BLaER1 (cell line): ENCODE measurements at regions not wholly inside any gene's neighbourhood (a gene's known extent, or its start where the extent isn't known, plus 50 kb on each side); places are given as distances from the start of the nearest gene placed in this dataset.
"Not testable (repeated sequence)": the region's sequence is repeated elsewhere in the genome, so short reads cannot be mapped to it uniquely, and the experiment has no call there.

Experiments used
- H3K27ac ChIP-seq: shearing (Covaris generic); formaldehyde crosslinking; 2 replicates; pipeline ENCODE4 v1.8.1; 2022
- H3K27me3 ChIP-seq: shearing (Covaris generic); formaldehyde crosslinking; 2 replicates; pipeline ENCODE4 v1.8.1; 2022
- H3K36me3 ChIP-seq: shearing (Covaris generic); formaldehyde crosslinking; 2 replicates; pipeline ENCODE4 v1.8.1; 2022
- H3K4me1 ChIP-seq: shearing (Covaris generic); formaldehyde crosslinking; 2 replicates; pipeline ENCODE4 v1.8.1; 2022
- H3K4me2 ChIP-seq: shearing (Covaris generic); formaldehyde crosslinking; 2 replicates; pipeline ENCODE4 v1.8.1; 2022
- H3K4me3 ChIP-seq: shearing (Covaris generic); formaldehyde crosslinking; 2 replicates; pipeline ENCODE4 v1.8.1; 2022
- H3K9ac ChIP-seq: shearing (Covaris generic); formaldehyde crosslinking; 2 replicates; pipeline ENCODE4 v1.8.1; 2022
- H3K9me3 ChIP-seq: shearing (Covaris generic); formaldehyde crosslinking; 2 replicates; pipeline ENCODE4 v1.8.1; 2022
- H4K20me1 ChIP-seq: shearing (Covaris generic); formaldehyde crosslinking; 2 replicates; pipeline ENCODE4 v1.8.1; 2022
- Cebpa-rat ChIP-seq: shearing (Covaris generic); IDR thresholded peaks from 2 replicates; pipeline ENCODE4 v1.8.1; 2022

DNA sequence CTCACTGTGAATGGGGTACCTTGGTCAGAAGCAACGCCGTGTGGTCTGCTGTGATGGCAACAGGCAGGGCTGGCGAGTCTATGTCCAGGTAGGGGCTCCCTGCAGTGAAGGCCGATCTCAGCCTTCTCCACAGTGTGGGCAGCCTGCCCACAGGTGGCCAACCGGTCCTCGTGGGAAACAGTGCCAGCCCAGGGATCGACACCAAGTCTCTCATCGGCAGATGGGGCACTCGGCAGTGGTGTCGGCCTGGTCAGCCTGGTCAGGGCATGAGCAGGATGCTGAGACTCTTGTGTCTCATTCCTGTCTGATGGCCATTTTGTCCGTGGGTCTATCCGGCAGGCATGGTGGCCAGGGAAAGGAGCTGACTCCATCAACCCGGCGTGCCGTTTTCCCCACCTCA lies 92.2 kb downstream of the TNFRSF13B start:
- H3K36me3 ChIP-seq, result no peaks in the 10 kb centered on the region
- no peak overlapping the region for H3K27ac ChIP-seq
- H3K4me1 ChIP-seq, result 0 out of 2 replicates have a peak, but pooled peaks cover 7% of the 10 kb centered on the region
- no peak overlapping the region for H3K4me2 ChIP-seq
- peaks cover 12% of the 10 kb centered on the region for H3K9me3 ChIP-seq
- H3K27me3 ChIP-seq, result no peaks in the 10 kb centered on the region
- no peak for TF ChIP-seq Cebpa-rat
- H3K9ac ChIP-seq, result no peak overlapping the region
- H4K20me1 ChIP-seq, result no peaks in the 10 kb centered on the region
- no peak overlapping the region for H3K4me3 ChIP-seq

DNA sequence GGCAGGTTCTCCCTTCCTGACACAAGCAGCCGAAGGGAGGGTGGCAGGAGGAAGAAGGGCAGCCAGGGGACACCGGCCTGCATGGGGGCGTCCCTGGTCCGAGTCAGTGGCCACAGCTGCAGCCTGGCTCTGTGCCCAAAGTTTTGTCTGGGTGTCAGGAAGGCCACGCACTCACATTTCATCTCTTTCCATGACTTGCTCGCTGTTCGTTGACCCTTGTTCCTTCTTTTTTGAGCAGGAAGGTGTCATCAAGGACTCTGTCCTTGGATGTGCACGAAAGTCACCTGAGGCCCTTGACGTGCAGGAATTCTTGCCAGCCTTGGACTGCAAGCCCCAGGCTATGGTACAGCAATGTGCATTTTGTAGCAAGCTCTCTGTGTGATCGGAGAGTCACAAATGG lies 93.3 kb downstream of the TNFRSF13B start:
- H3K4me1 ChIP-seq, result 0 out of 2 replicates have a peak, but pooled peaks cover 11% of the 10 kb centered on the region
- H3K4me3 ChIP-seq, result no peak overlapping the region
- H3K36me3 ChIP-seq, result no peaks in the 10 kb centered on the region
- H3K27ac ChIP-seq, result no peak overlapping the region
- TF ChIP-seq Cebpa-rat, result no peak
- no peaks in the 10 kb centered on the region for H3K27me3 ChIP-seq
- peaks cover 12% of the 10 kb centered on the region for H3K9me3 ChIP-seq
- no peaks in the 10 kb centered on the region for H4K20me1 ChIP-seq
- H3K9ac ChIP-seq, result no peak overlapping the region
- H3K4me2 ChIP-seq, result no peak overlapping the region

DNA sequence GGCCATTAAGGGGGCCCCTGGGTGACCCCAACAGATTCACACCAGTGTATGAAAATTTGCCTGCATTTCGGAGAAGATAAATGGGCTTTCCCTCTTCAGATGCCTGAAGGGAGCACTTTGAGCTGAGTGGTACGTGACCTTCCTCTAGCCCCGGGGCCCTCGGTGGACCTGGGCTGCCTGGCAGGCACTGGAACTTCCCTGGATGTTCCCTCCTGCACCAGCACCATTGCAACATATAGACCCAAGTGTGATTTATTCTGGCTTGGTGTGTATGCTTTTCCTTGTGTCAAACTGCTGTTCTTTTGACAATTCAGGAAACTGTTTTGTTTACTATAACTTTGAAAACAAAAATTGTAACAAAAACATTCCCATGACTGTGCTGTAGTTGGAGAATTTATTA lies 93.8 kb downstream of the TNFRSF13B start:
- H3K27ac ChIP-seq, result no peak overlapping the region
- H3K4me3 ChIP-seq, result no peak overlapping the region
- H3K4me2 ChIP-seq, result no peak overlapping the region
- no peak overlapping the region for H3K9ac ChIP-seq
- H3K36me3 ChIP-seq, result no peaks in the 10 kb centered on the region
- no peaks in the 10 kb centered on the region for H3K27me3 ChIP-seq
- H3K4me1 ChIP-seq, result 0 out of 2 replicates have a peak, but pooled peaks cover 14% of the 10 kb centered on the region
- no peaks in the 10 kb centered on the region for H4K20me1 ChIP-seq
- H3K9me3 ChIP-seq, result peaks cover 12% of the 10 kb centered on the region
- no peak for TF ChIP-seq Cebpa-rat

DNA sequence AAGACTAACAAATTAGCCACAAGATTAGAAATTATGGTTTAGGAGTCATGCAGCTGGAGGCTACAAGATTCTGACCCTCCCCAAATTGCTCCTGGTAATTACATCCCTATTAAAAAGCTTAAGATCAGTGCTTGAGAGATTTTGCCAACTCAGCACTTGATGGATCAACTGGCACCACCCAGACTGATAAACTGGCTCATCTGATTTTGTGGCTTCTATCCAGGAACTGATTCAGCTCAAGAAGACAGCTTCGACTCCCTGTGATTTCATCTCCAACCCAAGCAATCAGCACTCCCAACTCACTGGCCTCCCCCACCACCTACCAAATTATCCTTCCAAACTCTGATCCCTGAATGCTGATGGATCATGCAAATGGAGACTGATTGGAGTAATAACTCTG lies 94.8 kb downstream of the TNFRSF13B start:
- Histone ChIP-seq H3K27me3 (no peaks in the 10 kb centered on the region), H3K4me3 (no peak overlapping the region), H3K27ac (no peak overlapping the region), H4K20me1 (no peaks in the 10 kb centered on the region), H3K4me1 (0 out of 2 replicates have a peak, but pooled peaks cover 10% of the 10 kb centered on the region), H3K4me2 (no peak overlapping the region), H3K9me3 (peaks cover 12% of the 10 kb centered on the region), H3K36me3 (no peaks in the 10 kb centered on the region), H3K9ac (no peak overlapping the region)
- TF ChIP-seq Cebpa-rat, result no peak

DNA sequence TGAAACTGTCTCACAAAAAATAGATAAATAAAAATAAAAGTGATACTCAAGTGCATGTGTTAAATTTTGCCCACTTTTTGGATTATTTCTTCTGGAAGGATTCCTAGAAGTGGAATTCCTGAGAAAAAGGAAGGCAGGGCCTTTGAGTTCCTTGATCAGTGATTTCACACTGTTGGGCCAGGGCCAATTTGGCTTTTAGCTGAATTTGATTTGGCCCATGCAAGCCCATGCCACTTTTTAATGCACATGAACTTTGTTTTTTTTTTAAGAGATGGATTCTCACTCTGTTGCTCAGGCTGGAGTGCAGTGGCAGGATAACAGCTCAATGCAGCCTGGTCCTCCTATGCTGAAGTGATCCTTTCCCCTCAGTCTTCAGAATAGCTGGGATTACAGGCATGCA lies 96.3 kb downstream of the TNFRSF13B start:
- Histone ChIP-seq H3K4me3 (no peak overlapping the region), H3K36me3 (no peaks in the 10 kb centered on the region), H3K9me3 (peaks cover 12% of the 10 kb centered on the region), H3K27ac (no peak overlapping the region), H3K4me2 (no peak overlapping the region), H3K9ac (no peak overlapping the region), H3K27me3 (no peaks in the 10 kb centered on the region), H4K20me1 (no peaks in the 10 kb centered on the region), H3K4me1 (peaks cover 13% of the 10 kb centered on the region)
- no peak for TF ChIP-seq Cebpa-rat

GRCh38 chr17:16874216-16874615 lies 97.7 kb downstream of the TNFRSF13B start:
- not testable (repeated sequence) for H3K27me3 ChIP-seq, H3K36me3 ChIP-seq, H3K4me2 ChIP-seq, H4K20me1 ChIP-seq, H3K27ac ChIP-seq, H3K9ac ChIP-seq, H3K4me3 ChIP-seq
- peaks cover 21% of the 10 kb centered on the region for H3K4me1 ChIP-seq
- H3K9me3 ChIP-seq, result peaks cover 12% of the 10 kb centered on the region

- H4K20me1 ChIP-seq, result no peaks in the 10 kb centered on the region
- no peaks in the 10 kb centered on the region for H3K36me3 ChIP-seq
- no peak overlapping the region for H3K4me3 ChIP-seq
- H3K27me3 ChIP-seq, result no peaks in the 10 kb centered on the region
- H3K4me1 ChIP-seq, result peaks cover 21% of the 10 kb centered on the region
- no peak overlapping the region for H3K27ac ChIP-seq
- no peak overlapping the region for H3K9ac ChIP-seq
- H3K9me3 ChIP-seq, result peaks cover 8% of the 10 kb centered on the region
- TF ChIP-seq Cebpa-rat, result no peak
- H3K4me2 ChIP-seq, result no peak overlapping the region
Observed at GRCh38 chr17:16873174-16874035, 98.5 kb downstream of the TNFRSF13B start.

DNA sequence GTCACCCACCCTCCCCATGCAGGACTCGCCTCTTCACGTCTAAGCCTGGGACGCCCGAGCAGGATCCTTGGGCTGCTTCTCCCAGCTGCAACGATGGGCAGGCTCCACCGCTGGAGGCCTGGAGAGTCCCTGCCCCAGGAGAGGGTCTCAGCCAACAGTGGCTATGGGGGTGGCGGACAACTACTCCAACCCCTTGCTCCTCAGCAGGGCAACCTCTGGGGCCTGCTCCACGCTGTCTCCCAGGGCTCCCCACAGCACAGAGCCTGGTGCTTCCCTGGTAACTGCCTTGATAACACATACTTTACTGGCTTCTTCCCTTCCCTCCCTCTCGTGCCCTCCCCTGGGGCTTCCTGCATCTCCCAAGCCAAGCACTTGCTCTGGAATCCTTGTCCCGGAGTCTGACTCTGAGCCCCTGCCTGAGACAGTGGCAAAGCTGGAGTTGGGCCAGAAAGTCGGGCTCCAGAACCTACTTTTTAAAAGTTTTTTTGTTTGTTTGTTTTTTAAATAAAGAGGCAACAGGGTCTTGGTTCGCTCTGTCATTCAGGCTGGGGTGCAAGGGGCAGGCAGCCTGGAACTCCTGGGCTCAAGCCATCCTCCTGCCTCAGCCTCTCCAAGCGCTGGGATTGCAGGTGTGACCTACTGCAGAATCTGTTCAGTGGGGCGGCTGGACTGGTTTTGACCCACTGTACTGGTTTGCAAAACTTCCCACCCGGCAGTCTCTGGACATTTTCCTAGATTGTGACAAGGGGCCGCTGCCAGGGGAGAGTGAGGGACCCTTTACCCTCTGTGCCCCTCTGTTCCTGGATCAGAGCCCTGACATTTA lies 99.4 kb downstream of the TNFRSF13B start:
- Histone ChIP-seq H3K4me2 (no peak overlapping the region), H3K27me3 (no peaks in the 10 kb centered on the region), H3K9ac (no peak overlapping the region), H4K20me1 (no peaks in the 10 kb centered on the region), H3K4me1 (peaks cover 21% of the 10 kb centered on the region), H3K9me3 (peaks cover 6% of the 10 kb centered on the region), H3K36me3 (no peaks in the 10 kb centered on the region), H3K27ac (no peak overlapping the region), H3K4me3 (no peak overlapping the region)
- no peak for TF ChIP-seq Cebpa-rat

GRCh38 chr17:16871446-16872190 lies 100.3 kb downstream of the TNFRSF13B start:
- not testable (repeated sequence) for H4K20me1 ChIP-seq, H3K27me3 ChIP-seq, H3K4me2 ChIP-seq, H3K9me3 ChIP-seq, H3K36me3 ChIP-seq, H3K27ac ChIP-seq, H3K9ac ChIP-seq, H3K4me3 ChIP-seq
- peaks cover 27% of the 10 kb centered on the region for H3K4me1 ChIP-seq
